ENCODE measurements at regions not wholly inside any gene's neighbourhood (a gene's known extent, or its start where the extent isn't known, plus 50 kb on each side); places are given as distances from the start of the nearest gene placed in this dataset.
"Not testable (repeated sequence)": the region's sequence is repeated elsewhere in the genome, so short reads cannot be mapped to it uniquely, and the experiment has no call there.

- DNase-seq = no peak
These were observed 177.5 kb downstream of the LPIN1 start for GRCh38 chr2:11923935-11924334.

- DNase-seq = no peak
These were observed 179.0 kb downstream of the LPIN1 start for GRCh38 chr2:11925295-11926066.

- no peak for DNase-seq
These were observed 183.9 kb downstream of the LPIN1 start for GRCh38 chr2:11930211-11930761.

- DNase-seq = no peak
These were observed 185.6 kb downstream of the LPIN1 start for GRCh38 chr2:11932048-11932512.

- DNase-seq = no peak
These were observed 186.5 kb downstream of the LPIN1 start for GRCh38 chr2:11932962-11933361.

- no peak for DNase-seq
These were observed 187.4 kb downstream of the LPIN1 start for GRCh38 chr2:11933854-11934253.

GRCh38 chr2:11936761-11937160 lies 190.3 kb downstream of the LPIN1 start:
- no peak for DNase-seq

- no peak for DNase-seq
These were observed 191.8 kb downstream of the LPIN1 start for GRCh38 chr2:11938196-11938595.

GRCh38 chr2:11939523-11939922 lies 193.1 kb downstream of the LPIN1 start:
- DNase-seq = no peak

- no peak for DNase-seq
These were observed 193.8 kb downstream of the LPIN1 start for GRCh38 chr2:11940121-11940743.

- no peak for DNase-seq
These were observed 194.4 kb downstream of the LPIN1 start for GRCh38 chr2:11940799-11941198.

GRCh38 chr2:11941201-11942177 lies 195.1 kb downstream of the LPIN1 start:
- no peak for DNase-seq

- no peak for DNase-seq
These were observed 195.7 kb downstream of the LPIN1 start for GRCh38 chr2:11942178-11942569.

GRCh38 chr2:11944311-11944710 lies 197.9 kb downstream of the LPIN1 start:
- DNase-seq = no peak

- no peak for DNase-seq
These were observed 199.0 kb downstream of the LPIN1 start for GRCh38 chr2:11945139-11946126.

- DNase-seq = no peak
These were observed 201.5 kb downstream of the LPIN1 start for GRCh38 chr2:11947956-11948355.

- no peak for DNase-seq
These were observed 203.5 kb downstream of the LPIN1 start for GRCh38 chr2:11949732-11950523.

GRCh38 chr2:11950896-11951295 lies 204.5 kb downstream of the LPIN1 start:
- DNase-seq = no peak

- not testable (repeated sequence) for DNase-seq
These were observed 205.1 kb downstream of the LPIN1 start for GRCh38 chr2:11951492-11951891.

GRCh38 chr2:11953258-11953657 lies 206.8 kb downstream of the LPIN1 start:
- DNase-seq = no peak

GRCh38 chr2:11955314-11955713 lies 208.9 kb downstream of the LPIN1 start:
- DNase-seq = no peak
